Chondrocyte (in vitro differentiated cells): ENCODE measurements at regions not wholly inside any gene's neighbourhood (a gene's known extent, or its start where the extent isn't known, plus 50 kb on each side); places are given as distances from the start of the nearest gene placed in this dataset.

Source experiments
- DNase-seq: peaks from one replicate; pipeline ENCODE4 v3.0.0; 2021; ENCODE audit warnings: mixed read lengths, low spot score
- H3K27ac Mint-ChIP-seq: one replicate; pipeline ENCODE4 v1.8.0; 2021; ENCODE audit warnings: mild to moderate bottlenecking, moderate library complexity, mixed read lengths; ENCODE audit not compliant: unreplicated experiment
- H3K27me3 Mint-ChIP-seq: 2 replicates; pipeline ENCODE4 v1.8.0; 2021; ENCODE audit warnings: low read depth, mixed read lengths
- H3K36me3 Mint-ChIP-seq: 2 replicates; pipeline ENCODE4 v1.8.0; 2021; ENCODE audit warnings: low read depth, mixed read lengths
- H3K4me1 Mint-ChIP-seq: 2 replicates; pipeline ENCODE4 v1.8.0; 2021; ENCODE audit warnings: low read depth, mild to moderate bottlenecking, mixed read lengths
- H3K4me3 Mint-ChIP-seq: one replicate; pipeline ENCODE4 v1.8.0; 2021; ENCODE audit warnings: mild to moderate bottlenecking, moderate library complexity, mixed read lengths; ENCODE audit not compliant: unreplicated experiment
- H3K9me3 Mint-ChIP-seq: 2 replicates; pipeline ENCODE4 v1.8.0; 2021; ENCODE audit warnings: low read depth, mixed read lengths
- CTCF ChIP-seq: fragments of 200-600 bp; sonication (generic); IDR thresholded peaks from 2 replicates; pipeline ENCODE4 v1.5.0; 2021; ENCODE audit warnings: antibody characterized with exemption, mild to moderate bottlenecking, moderate library complexity

- Mint-ChIP-seq H3K27me3 (peaks cover 11% of the 10 kb centered on the region), H3K36me3 (no peaks in the 10 kb centered on the region), H3K4me3 (no peak overlapping the region), H3K27ac (no peak overlapping the region), H3K4me1 (no peaks in the 10 kb centered on the region), H3K9me3 (no peaks in the 10 kb centered on the region)
- TF ChIP-seq CTCF = no peak
- DNase-seq = no peak
Observed at GRCh38 chr3:153680526-153680925, 440.7 kb upstream of the ARHGEF26 start.

DNA sequence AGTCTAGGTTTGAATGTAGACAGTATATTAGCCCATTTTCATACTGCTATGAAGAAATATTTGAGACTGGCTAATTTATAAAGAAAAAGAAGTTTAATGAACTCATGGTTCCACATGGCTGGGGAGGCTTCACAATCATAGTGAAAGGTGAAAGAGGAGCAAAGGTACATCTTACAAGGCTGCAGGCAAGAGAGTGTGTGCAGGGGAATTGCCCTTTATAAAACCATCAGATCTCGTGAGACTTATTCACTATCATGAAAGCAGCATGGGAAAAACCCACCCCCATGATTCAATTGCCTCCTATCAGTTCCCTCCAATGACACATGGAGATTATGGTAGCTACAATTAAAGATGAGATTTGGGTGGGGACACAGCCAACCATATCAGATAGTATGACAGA is 440.1 kb upstream of the ARHGEF26 start:
- H3K4me3 Mint-ChIP-seq = no peak overlapping the region
- H3K36me3 Mint-ChIP-seq = no peaks in the 10 kb centered on the region
- H3K27ac Mint-ChIP-seq = no peak overlapping the region
- no peaks in the 10 kb centered on the region for H3K4me1 Mint-ChIP-seq
- TF ChIP-seq CTCF = no peak
- no peak for DNase-seq
- H3K27me3 Mint-ChIP-seq = peaks cover 11% of the 10 kb centered on the region
- H3K9me3 Mint-ChIP-seq = no peaks in the 10 kb centered on the region

- H3K36me3 Mint-ChIP-seq = no peaks in the 10 kb centered on the region
- TF ChIP-seq CTCF = no peak
- H3K9me3 Mint-ChIP-seq = no peaks in the 10 kb centered on the region
- H3K4me1 Mint-ChIP-seq = no peaks in the 10 kb centered on the region
- no peaks in the 10 kb centered on the region for H3K27me3 Mint-ChIP-seq
- no peak overlapping the region for H3K4me3 Mint-ChIP-seq
- no peak for DNase-seq
- H3K27ac Mint-ChIP-seq = no peak overlapping the region
Observed at GRCh38 chr3:153688301-153689120, 432.7 kb upstream of the ARHGEF26 start.

DNA sequence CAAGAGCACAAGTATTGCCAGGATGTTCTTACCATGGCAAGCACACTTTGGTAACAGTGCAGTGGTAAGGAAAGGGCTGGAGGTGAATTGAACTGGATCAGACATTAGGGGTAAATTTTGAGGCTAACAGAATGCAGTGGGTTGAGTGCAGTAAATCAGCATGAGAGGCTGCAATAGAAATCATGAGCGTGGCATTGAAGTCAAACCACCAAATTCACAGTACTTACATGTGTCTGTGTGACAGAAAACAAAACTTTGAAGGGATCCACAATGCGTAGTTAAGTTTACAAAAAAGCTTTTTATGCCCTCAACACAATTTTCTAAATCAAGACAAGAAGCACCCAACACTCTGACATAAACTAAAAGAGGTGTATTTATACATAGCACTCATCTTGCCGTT is 428.0 kb upstream of the ARHGEF26 start:
- H3K27me3 Mint-ChIP-seq = peaks cover 7% of the 10 kb centered on the region
- H3K27ac Mint-ChIP-seq = no peak overlapping the region
- H3K36me3 Mint-ChIP-seq = no peaks in the 10 kb centered on the region
- no peaks in the 10 kb centered on the region for H3K9me3 Mint-ChIP-seq
- no peak for DNase-seq
- TF ChIP-seq CTCF = no peak
- no peaks in the 10 kb centered on the region for H3K4me1 Mint-ChIP-seq
- H3K4me3 Mint-ChIP-seq = no peak overlapping the region

- no peak overlapping the region for H3K4me3 Mint-ChIP-seq
- DNase-seq = no peak
- no peak for TF ChIP-seq CTCF
- H3K9me3 Mint-ChIP-seq = peaks cover 2% of the 10 kb centered on the region
- no peaks in the 10 kb centered on the region for H3K4me1 Mint-ChIP-seq
- H3K36me3 Mint-ChIP-seq = no peaks in the 10 kb centered on the region
- H3K27me3 Mint-ChIP-seq = peaks cover 11% of the 10 kb centered on the region
- H3K27ac Mint-ChIP-seq = no peak overlapping the region
Observed at GRCh38 chr3:153702106-153702505, 419.1 kb upstream of the ARHGEF26 start.
